HUES64 (cell line): ENCODE measurements at regions not wholly inside any gene's neighbourhood (a gene's known extent, or its start where the extent isn't known, plus 50 kb on each side); places are given as distances from the start of the nearest gene placed in this dataset.
A peak's percentile ranks its signal among the peaks of the same experiment; 100 is the strongest.

Source experiments
- H3K27ac ChIP-seq: 2 replicates; pipeline ENCODE4 v1.7.0; 2013; ENCODE audit warnings: low read depth, low read length, inconsistent platforms
- H3K27me3 ChIP-seq: 2 replicates; pipeline ENCODE4 v1.6.1; 2013; ENCODE audit warnings: mild to moderate bottlenecking, low read length; ENCODE audit not compliant: insufficient read depth
- H3K36me3 ChIP-seq: 2 replicates; pipeline ENCODE4 v1.6.1; 2013; ENCODE audit warnings: mild to moderate bottlenecking, low read length; ENCODE audit not compliant: insufficient read depth
- H3K4me1 ChIP-seq: 2 replicates; pipeline ENCODE4 v1.6.1; 2013; ENCODE audit warnings: mild to moderate bottlenecking, low read length, moderate library complexity; ENCODE audit not compliant: insufficient read depth
- H3K4me3 ChIP-seq: 2 replicates; pipeline ENCODE4 v1.5.1; 2013; ENCODE audit warnings: mild to moderate bottlenecking, low read length, moderate library complexity
- H3K9ac ChIP-seq: 2 replicates; pipeline ENCODE4 v1.6.1; 2013; ENCODE audit warnings: mild to moderate bottlenecking, low read depth, low read length
- H3K9me3 ChIP-seq: 2 replicates; pipeline ENCODE4 v1.6.1; 2013; ENCODE audit warnings: low read depth, low read length; ENCODE audit not compliant: insufficient read depth
- WGBS: fragments of 150-250, 120-280 bp; methylation state at CpG from one replicate; pipeline ENCODE4 v1.1.7; 2013; ENCODE audit warnings: missing lambda C conversion rate; 5-methylcytosine and 5-hydroxymethylcytosine counted together

- no peaks in the 10 kb centered on the region for H3K36me3 ChIP-seq
- peaks cover 8% of the 10 kb centered on the region for H3K4me1 ChIP-seq
- 100% methylated on average over 1 of the region's 1 CpG for WGBS
- no peak overlapping the region for H3K9ac ChIP-seq
- no peak overlapping the region for H3K27ac ChIP-seq
- no peaks in the 10 kb centered on the region for H3K9me3 ChIP-seq
- no peaks in the 10 kb centered on the region for H3K27me3 ChIP-seq
- no peak overlapping the region for H3K4me3 ChIP-seq
Measured at GRCh38 chr2:12089001-12089400, 342.6 kb downstream of the LPIN1 start.

DNA sequence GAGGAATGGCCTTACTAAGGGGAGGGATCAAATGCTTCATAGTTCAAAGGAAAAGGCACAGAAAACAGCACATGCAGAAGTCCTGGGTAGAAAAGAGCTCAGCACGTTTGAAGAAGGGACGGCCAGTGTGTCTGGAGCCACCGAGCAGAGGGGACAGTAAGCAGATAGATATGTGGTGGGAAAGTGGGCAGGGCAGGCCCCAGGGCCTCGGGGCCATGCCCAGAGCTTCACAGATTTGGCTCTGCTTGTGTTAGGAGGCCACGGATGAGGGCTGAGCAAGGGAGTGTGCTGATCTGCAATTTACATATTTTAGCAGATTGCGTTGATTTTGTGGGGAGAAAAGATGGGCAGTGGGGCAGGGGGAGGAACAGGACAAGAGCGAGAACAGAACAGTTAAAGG, 343.1 kb downstream of the LPIN1 start:
- H3K9me3 ChIP-seq = no peaks in the 10 kb centered on the region
- H3K4me1 ChIP-seq = peaks cover 3% of the 10 kb centered on the region; the same call in 1 of the 2 replicates
- no peaks in the 10 kb centered on the region for H3K27me3 ChIP-seq
- H3K27ac ChIP-seq = no peak overlapping the region
- H3K36me3 ChIP-seq = no peaks in the 10 kb centered on the region
- no peak overlapping the region for H3K9ac ChIP-seq
- WGBS = 89% methylated on average over 7 of the region's 7 CpGs
- H3K4me3 ChIP-seq = no peak overlapping the region

DNA sequence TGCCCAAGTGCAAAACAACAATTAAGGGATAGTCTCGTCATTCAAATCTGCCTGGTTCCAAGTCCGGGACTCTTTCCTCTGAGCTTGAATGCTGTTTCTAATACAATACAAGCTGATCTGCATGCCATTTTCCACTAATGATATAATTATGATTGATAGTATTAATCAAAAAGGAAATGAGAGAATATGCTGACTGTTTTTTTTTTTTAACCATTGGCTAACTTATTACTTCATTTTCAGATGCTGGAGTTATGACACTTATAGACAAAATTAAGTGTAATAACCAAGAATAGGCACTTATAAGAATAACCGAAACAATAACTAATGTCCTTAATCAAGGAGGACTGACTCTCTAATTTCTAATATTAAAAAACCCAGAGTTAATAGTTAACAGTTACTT, 343.6 kb downstream of the LPIN1 start:
- H3K4me1 ChIP-seq = peaks cover 3% of the 10 kb centered on the region; the same call in 1 of the 2 replicates

DNA sequence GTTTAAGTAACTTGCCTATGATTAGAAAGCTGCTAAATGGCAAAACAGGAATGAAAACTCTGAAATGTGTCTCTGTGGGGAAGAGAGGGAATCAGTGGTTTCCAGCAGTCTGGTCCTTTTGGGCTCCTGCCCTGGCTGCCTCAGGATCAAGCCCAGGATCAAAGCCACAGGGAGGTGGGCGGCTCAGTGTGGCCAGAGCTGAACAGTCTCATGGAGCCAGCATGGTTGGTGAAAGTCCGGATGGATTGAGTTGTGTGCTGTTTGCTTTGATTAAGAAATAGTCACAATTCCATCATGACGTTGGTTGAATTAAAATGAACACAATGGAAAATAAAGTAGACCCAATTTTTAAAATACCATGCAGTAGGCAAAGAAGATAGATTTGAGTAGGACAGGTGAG, 344.2 kb downstream of the LPIN1 start:
- no peak overlapping the region for H3K9ac ChIP-seq
- no peaks in the 10 kb centered on the region for H3K9me3 ChIP-seq
- H3K27me3 ChIP-seq = no peaks in the 10 kb centered on the region
- no peaks in the 10 kb centered on the region for H3K36me3 ChIP-seq
- WGBS = 90% methylated on average over 3 of the region's 3 CpGs
- peaks cover 9% of the 10 kb centered on the region for H3K4me1 ChIP-seq
- no peak overlapping the region for H3K4me3 ChIP-seq
- H3K27ac ChIP-seq = no peak overlapping the region

More for the DNA sequence above, 343.6 kb downstream of the LPIN1 start:
- no peaks in the 10 kb centered on the region for H3K36me3 ChIP-seq
- H3K27me3 ChIP-seq = no peaks in the 10 kb centered on the region
- WGBS = 92% methylated on average over 3 of the region's 3 CpGs
- no peaks in the 10 kb centered on the region for H3K9me3 ChIP-seq
- no peak overlapping the region for H3K9ac ChIP-seq
- H3K4me3 ChIP-seq = no peak overlapping the region
- H3K27ac ChIP-seq = no peak overlapping the region

DNA sequence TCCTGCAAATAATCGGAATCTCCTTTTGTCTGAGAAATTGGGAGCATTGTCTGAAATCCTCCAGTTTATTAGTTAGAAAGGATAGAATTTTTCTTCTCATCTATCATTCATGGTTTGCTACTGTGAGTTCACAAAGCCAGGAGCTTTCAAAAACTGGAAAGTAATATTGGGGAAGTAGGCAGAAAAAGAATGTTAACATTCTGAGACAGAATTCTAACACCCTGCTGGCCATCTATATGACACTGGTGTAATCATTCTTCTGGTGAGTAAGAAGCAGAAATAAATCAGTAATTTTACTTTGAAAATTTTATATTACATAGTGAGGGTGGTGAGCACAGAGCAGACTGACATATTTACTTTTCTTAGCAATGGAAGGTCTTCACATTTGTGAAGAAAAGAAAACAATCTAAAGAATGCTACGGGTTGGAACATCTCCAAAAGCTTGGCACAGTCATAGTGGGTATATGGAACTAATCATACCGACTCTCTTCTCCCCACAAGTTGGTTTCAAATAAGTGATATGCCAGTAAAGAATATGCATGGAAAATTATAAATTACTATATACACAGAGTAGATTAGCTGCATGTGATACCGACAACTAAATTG, 344.9 kb downstream of the LPIN1 start:
- 100% methylated on average over 1 of the region's 4 CpGs for WGBS

GRCh38 chr2:12094134-12094533, 347.7 kb downstream of the LPIN1 start:
- no peak overlapping the region for H3K4me3 ChIP-seq
- H3K9me3 ChIP-seq = no peaks in the 10 kb centered on the region
- no peaks in the 10 kb centered on the region for H3K36me3 ChIP-seq
- WGBS = 90% methylated on average over 3 of the region's 3 CpGs
- no peaks in the 10 kb centered on the region for H3K27me3 ChIP-seq
- peaks cover 33% of the 10 kb centered on the region for H3K4me1 ChIP-seq
- no peak overlapping the region for H3K9ac ChIP-seq
- no peak overlapping the region for H3K27ac ChIP-seq

More for the DNA sequence above, 344.9 kb downstream of the LPIN1 start:
- no peaks in the 10 kb centered on the region for H3K36me3 ChIP-seq
- no peaks in the 10 kb centered on the region for H3K9me3 ChIP-seq
- H3K9ac ChIP-seq = no peak overlapping the region
- H3K27me3 ChIP-seq = no peaks in the 10 kb centered on the region
- no peak overlapping the region for H3K27ac ChIP-seq
- peaks cover 13% of the 10 kb centered on the region for H3K4me1 ChIP-seq
- no peak overlapping the region for H3K4me3 ChIP-seq

- H3K9ac ChIP-seq = no peak overlapping the region
- H3K4me3 ChIP-seq = no peak overlapping the region; the same call in 1 of the 2 replicates
- no peaks in the 10 kb centered on the region for H3K27me3 ChIP-seq
- H3K36me3 ChIP-seq = no peaks in the 10 kb centered on the region
- peaks cover 33% of the 10 kb centered on the region for H3K4me1 ChIP-seq
- WGBS = 46% methylated on average over 9 of the region's 12 CpGs
- H3K27ac ChIP-seq = peak overlapping the region; percentile 75; the same call in 1 of the 2 replicates
- no peaks in the 10 kb centered on the region for H3K9me3 ChIP-seq
Measured at GRCh38 chr2:12096051-12096787, 349.8 kb downstream of the LPIN1 start.

DNA sequence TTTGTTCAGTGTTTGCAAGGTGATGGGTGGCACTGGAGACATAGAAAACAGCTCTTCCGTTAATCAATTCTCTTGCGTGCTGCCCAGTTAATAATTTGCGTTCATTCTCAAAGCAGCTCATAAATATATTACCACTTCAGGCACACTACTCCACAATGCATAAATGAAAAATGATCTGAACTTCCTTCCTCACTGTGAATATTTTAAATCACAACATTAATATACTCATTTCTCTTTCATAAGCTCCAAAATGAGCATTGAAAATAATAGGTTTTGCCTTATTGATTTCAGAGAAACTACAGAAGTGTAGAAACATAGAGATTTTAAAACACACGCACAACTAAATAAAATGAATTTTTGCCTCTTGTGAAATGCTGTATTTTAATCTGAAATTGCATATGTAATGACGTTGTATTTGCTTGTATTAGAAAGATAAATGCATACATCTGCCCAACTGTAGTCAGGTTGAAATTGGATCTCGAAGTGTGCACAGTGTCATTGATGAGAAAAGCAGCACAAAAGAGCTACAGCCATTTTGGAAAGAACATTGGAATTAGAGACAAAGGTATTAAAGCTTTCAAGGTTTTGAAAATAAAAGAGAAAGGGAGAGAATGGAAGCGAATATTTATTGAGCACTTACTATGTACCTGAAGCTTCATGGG, 350.5 kb downstream of the LPIN1 start:
- Histone ChIP-seq H3K4me3 (no peak overlapping the region; the same call in 1 of the 2 replicates), H3K27me3 (no peaks in the 10 kb centered on the region), H3K9ac (no peak overlapping the region), H3K4me1 (peaks cover 33% of the 10 kb centered on the region), H3K27ac (peak overlapping the region; percentile 28; the same call in 1 of the 2 replicates), H3K36me3 (no peaks in the 10 kb centered on the region), H3K9me3 (no peaks in the 10 kb centered on the region)
- WGBS = 55% methylated on average over 6 of the region's 7 CpGs

DNA sequence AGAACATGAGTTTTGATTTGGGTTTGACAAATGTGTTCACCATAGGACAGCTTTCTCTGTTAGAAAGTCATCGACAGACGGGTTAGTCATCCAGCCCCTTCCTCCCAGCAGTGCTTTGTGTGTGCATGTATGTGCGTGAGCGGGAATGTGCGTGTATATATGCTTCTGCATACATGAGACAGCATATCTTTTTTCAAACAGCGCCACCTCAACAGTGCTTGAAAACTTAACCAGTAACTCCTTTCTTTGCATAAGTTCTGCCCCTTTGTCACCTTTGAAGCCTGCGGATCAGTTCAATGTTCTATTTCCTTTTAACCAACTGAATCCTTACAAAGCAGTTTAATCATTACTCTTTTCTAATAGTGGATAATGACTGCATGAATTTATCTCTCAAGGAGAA, 351.4 kb downstream of the LPIN1 start:
- H3K36me3 ChIP-seq = no peaks in the 10 kb centered on the region
- H3K9ac ChIP-seq = no peak overlapping the region
- 85% methylated on average over 7 of the region's 7 CpGs for WGBS
- H3K4me3 ChIP-seq = no peak overlapping the region
- no peak overlapping the region for H3K27ac ChIP-seq
- no peaks in the 10 kb centered on the region for H3K27me3 ChIP-seq
- H3K4me1 ChIP-seq = peaks cover 33% of the 10 kb centered on the region
- no peaks in the 10 kb centered on the region for H3K9me3 ChIP-seq

GRCh38 chr2:12099374-12099773, 352.9 kb downstream of the LPIN1 start:
- no peaks in the 10 kb centered on the region for H3K27me3 ChIP-seq
- H3K9me3 ChIP-seq = no peaks in the 10 kb centered on the region
- peaks cover 33% of the 10 kb centered on the region for H3K4me1 ChIP-seq
- H3K4me3 ChIP-seq = no peak overlapping the region
- no peaks in the 10 kb centered on the region for H3K36me3 ChIP-seq
- 87% methylated on average over 3 of the region's 3 CpGs for WGBS
- H3K27ac ChIP-seq = no peak overlapping the region
- H3K9ac ChIP-seq = no peak overlapping the region

- no peaks in the 10 kb centered on the region for H3K27me3 ChIP-seq
- no peak overlapping the region for H3K27ac ChIP-seq
- 94% methylated on average over 2 of the region's 2 CpGs for WGBS
- H3K4me1 ChIP-seq = peaks cover 10% of the 10 kb centered on the region
- no peaks in the 10 kb centered on the region for H3K36me3 ChIP-seq
- no peak overlapping the region for H3K4me3 ChIP-seq
- no peaks in the 10 kb centered on the region for H3K9me3 ChIP-seq
- no peak overlapping the region for H3K9ac ChIP-seq
Measured at GRCh38 chr2:12102679-12103078, 356.2 kb downstream of the LPIN1 start.
